ENCODE measurements at regions not wholly inside any gene's neighbourhood (a gene's known extent, or its start where the extent isn't known, plus 50 kb on each side); places are given as distances from the start of the nearest gene placed in this dataset.

DNA sequence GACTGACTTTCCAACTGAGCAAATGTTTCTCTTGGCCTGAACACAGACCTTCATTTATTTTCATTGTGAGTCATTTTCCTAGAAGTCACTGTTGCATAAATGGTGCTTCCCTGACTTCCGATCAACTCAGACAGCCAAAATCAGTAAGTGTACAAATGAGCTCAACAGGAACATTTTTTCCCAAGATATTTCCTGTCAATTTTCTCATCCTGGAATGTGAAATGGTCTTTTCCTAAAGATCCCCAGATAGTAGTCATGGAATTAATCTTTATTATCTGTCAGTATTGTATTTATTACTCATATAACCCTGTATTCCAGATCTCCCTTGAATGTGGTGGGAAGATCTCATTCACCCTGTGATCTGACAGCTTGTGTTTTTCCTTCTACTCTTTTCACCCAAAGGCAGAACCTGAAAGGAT is 360.3 kb upstream of the KIF2B start:
- WGBS, 2 experiments (ENCODE audit: extremely low coverage in 2 of 2, insufficient read length in 1 of 2): no CpG with 5 or more reads among the region's 1 CpG
- no peaks in the 10 kb centered on the region for H3K79me1 ChIP-seq (ENCODE audit: low read depth in 1 of 2, low read length in 2 of 2)
- H2BK120ac ChIP-seq (ENCODE audit: low read depth, low read length): no peak overlapping the region
- H3K9me3 ChIP-seq (ENCODE audit: control insufficient read depth, insufficient read depth, low read length): peaks cover 5% of the 10 kb centered on the region
- H2BK20ac ChIP-seq (ENCODE audit: low read depth, low read length): no peak overlapping the region
- no peak overlapping the region for H2AK5ac ChIP-seq (ENCODE audit: low read depth, low read length)
- H3K9me1 ChIP-seq (ENCODE audit: insufficient read depth, low read length): no peaks in the 10 kb centered on the region
- no peak overlapping the region for H3K27ac ChIP-seq (ENCODE audit: insufficient read depth, low read length)
- TF ChIP-seq, protein P1, sequence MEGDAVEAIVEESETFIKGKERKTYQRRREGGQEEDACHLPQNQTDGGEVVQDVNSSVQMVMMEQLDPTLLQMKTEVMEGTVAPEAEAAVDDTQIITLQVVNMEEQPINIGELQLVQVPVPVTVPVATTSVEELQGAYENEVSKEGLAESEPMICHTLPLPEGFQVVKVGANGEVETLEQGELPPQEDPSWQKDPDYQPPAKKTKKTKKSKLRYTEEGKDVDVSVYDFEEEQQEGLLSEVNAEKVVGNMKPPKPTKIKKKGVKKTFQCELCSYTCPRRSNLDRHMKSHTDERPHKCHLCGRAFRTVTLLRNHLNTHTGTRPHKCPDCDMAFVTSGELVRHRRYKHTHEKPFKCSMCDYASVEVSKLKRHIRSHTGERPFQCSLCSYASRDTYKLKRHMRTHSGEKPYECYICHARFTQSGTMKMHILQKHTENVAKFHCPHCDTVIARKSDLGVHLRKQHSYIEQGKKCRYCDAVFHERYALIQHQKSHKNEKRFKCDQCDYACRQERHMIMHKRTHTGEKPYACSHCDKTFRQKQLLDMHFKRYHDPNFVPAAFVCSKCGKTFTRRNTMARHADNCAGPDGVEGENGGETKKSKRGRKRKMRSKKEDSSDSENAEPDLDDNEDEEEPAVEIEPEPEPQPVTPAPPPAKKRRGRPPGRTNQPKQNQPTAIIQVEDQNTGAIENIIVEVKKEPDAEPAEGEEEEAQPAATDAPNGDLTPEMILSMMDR (conservative IDR thresholded peaks at IDR 0.05; ENCODE audit: low read depth, low read length): no peak
- TF ChIP-seq CEBPB (IDR thresholded peaks at IDR 0.05; ENCODE audit: low read depth, low read length): no peak
- no peak for TF ChIP-seq MAFK (IDR thresholded peaks at IDR 0.05; ENCODE audit: low read depth, low read length)
- no peak for TF ChIP-seq RCOR1 (IDR thresholded peaks at IDR 0.05; ENCODE audit: insufficient replicate concordance, low read length)
- TF ChIP-seq MXI1 (IDR thresholded peaks at IDR 0.05; ENCODE audit: borderline replicate concordance, low read depth, low read length): no peak
- no peak for TF ChIP-seq CHD1 (IDR thresholded peaks at IDR 0.05; ENCODE audit: low read depth, low read length)
- TF ChIP-seq BHLHE40 (IDR thresholded peaks at IDR 0.05; ENCODE audit: low read depth, low read length): no peak
- no peak for TF ChIP-seq FOS (IDR thresholded peaks at IDR 0.05; ENCODE audit: low read depth, low read length)
- no peak for TF ChIP-seq POLR2A (IDR thresholded peaks at IDR 0.05; ENCODE audit: low read depth, low read length)
- no peak for TF ChIP-seq RAD21 (IDR thresholded peaks at IDR 0.05; ENCODE audit: low read length)
- TF ChIP-seq NFE2L2 (IDR thresholded peaks at IDR 0.05; ENCODE audit: low read depth, low read length): no peak
- TF ChIP-seq RFX5 (IDR thresholded peaks at IDR 0.05; ENCODE audit: low read depth, low read length): no peak
- no peak for TF ChIP-seq MAZ (IDR thresholded peaks at IDR 0.05; ENCODE audit: borderline replicate concordance, low read depth, low read length)
- TF ChIP-seq SMC3 (IDR thresholded peaks at IDR 0.05; ENCODE audit: low read depth, low read length): no peak
- TF ChIP-seq, protein P2, sequence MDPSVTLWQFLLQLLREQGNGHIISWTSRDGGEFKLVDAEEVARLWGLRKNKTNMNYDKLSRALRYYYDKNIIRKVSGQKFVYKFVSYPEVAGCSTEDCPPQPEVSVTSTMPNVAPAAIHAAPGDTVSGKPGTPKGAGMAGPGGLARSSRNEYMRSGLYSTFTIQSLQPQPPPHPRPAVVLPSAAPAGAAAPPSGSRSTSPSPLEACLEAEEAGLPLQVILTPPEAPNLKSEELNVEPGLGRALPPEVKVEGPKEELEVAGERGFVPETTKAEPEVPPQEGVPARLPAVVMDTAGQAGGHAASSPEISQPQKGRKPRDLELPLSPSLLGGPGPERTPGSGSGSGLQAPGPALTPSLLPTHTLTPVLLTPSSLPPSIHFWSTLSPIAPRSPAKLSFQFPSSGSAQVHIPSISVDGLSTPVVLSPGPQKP (IDR thresholded peaks at IDR 0.05; ENCODE audit: borderline replicate concordance, low read depth, low read length): no peak
- TF ChIP-seq, protein P3, sequence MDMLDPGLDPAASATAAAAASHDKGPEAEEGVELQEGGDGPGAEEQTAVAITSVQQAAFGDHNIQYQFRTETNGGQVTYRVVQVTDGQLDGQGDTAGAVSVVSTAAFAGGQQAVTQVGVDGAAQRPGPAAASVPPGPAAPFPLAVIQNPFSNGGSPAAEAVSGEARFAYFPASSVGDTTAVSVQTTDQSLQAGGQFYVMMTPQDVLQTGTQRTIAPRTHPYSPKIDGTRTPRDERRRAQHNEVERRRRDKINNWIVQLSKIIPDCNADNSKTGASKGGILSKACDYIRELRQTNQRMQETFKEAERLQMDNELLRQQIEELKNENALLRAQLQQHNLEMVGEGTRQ (IDR thresholded peaks at IDR 0.05; ENCODE audit: low read depth, low read length): no peak
- ChIA-PET CTCF (no interaction called here), POLR2A (ENCODE audit: unreplicated experiment) (no interaction called here)
- DNase-seq (no peak), ATAC-seq (ENCODE audit: low read depth) (no peak)
- H3K27me3 ChIP-seq (ENCODE audit: control insufficient read depth, insufficient read depth, low read length): no peaks in the 10 kb centered on the region
- intact Hi-C loops (cut with micrococcal nuclease): no loop called here
- no peak overlapping the region for H3K4me3 ChIP-seq (ENCODE audit: insufficient read depth, low read depth, low read length)
- H3K4ac ChIP-seq (ENCODE audit: low read depth, low read length): no peak overlapping the region
- no peaks in the 10 kb centered on the region for H3K4me1 ChIP-seq (ENCODE audit: control insufficient read depth, insufficient read depth, low read length)
- H4K91ac ChIP-seq (ENCODE audit: insufficient read depth, low read depth, low read length): no peak overlapping the region
- no peak overlapping the region for H4K8ac ChIP-seq (ENCODE audit: low read depth in 2 of 2, low read length in 2 of 2)
- H3K56ac ChIP-seq (ENCODE audit: extremely low read depth, insufficient read depth, low read length): no peak overlapping the region
- H3K9ac ChIP-seq (ENCODE audit: low read depth, low read length): no peak overlapping the region
- H4K20me1 ChIP-seq (ENCODE audit: insufficient read depth, low read length): no peaks in the 10 kb centered on the region
- no peak overlapping the region for H4K5ac ChIP-seq (ENCODE audit: low read depth, low read length)
- no peak overlapping the region for H3K18ac ChIP-seq (ENCODE audit: low read depth, low read length)
- no peak overlapping the region for H2AFZ ChIP-seq (replicated peaks; ENCODE audit: low read length, poor library complexity)
- in situ Hi-C loops (cut with MboI; ENCODE audit: low sequenced_read_pairs): no loop called here
- dilution Hi-C loops (cut with HindIII; ENCODE audit: low sequenced_read_pairs, unreplicated experiment): no loop called here
- no peak overlapping the region for H2BK15ac ChIP-seq (ENCODE audit: low read depth, low read length)
- BruUV-seq (replicated peaks): no TSS peak
- H2AK9ac ChIP-seq (replicated peaks; ENCODE audit: low read depth, low read length, poor library complexity): no peak overlapping the region
- H2BK5ac ChIP-seq (ENCODE audit: low read depth, low read length, poor library complexity, severe bottlenecking): no peak overlapping the region
- H3K14ac ChIP-seq (replicated peaks; ENCODE audit: low read depth, low read length): no peak overlapping the region
- no peak overlapping the region for H3K23ac ChIP-seq (ENCODE audit: low read depth, low read length)
- H3K4me2 ChIP-seq (ENCODE audit: low read depth, low read length): no peak overlapping the region
- H3K36me3 ChIP-seq (ENCODE audit: control insufficient read depth, insufficient read depth, low read length): no peaks in the 10 kb centered on the region

All from IMR-90 (cell line).